PC-3 (cell line): ENCODE measurements at regions not wholly inside any gene's neighbourhood (a gene's known extent, or its start where the extent isn't known, plus 50 kb on each side); places are given as distances from the start of the nearest gene placed in this dataset.

Source experiments
- EZH2 ChIP-seq: fragments of 300-600 bp; sonication (generic); IDR thresholded peaks from one replicate; pipeline ENCODE4 v1.6.1; 2017; ENCODE audit warnings: antibody characterized with exemption, mild to moderate bottlenecking, low read length; ENCODE audit not compliant: unreplicated experiment
- EZH2phosphoT487 ChIP-seq: fragments of 300-600 bp; sonication (generic); IDR thresholded peaks from 2 replicates; pipeline ENCODE4 v1.6.1; 2018; ENCODE audit warnings: mild to moderate bottlenecking, antibody characterized with exemption, low read length, borderline replicate concordance
- TF ChIP-seq, protein P1 (sequence below): fragments of 300-600 bp; sonication (generic); conservative IDR thresholded peaks from 2 replicates; pipeline ENCODE4 v1.5.1; 2017; ENCODE audit warnings: antibody characterized with exemption, low read depth, mild to moderate bottlenecking, low read length

- TF ChIP-seq, protein P1, sequence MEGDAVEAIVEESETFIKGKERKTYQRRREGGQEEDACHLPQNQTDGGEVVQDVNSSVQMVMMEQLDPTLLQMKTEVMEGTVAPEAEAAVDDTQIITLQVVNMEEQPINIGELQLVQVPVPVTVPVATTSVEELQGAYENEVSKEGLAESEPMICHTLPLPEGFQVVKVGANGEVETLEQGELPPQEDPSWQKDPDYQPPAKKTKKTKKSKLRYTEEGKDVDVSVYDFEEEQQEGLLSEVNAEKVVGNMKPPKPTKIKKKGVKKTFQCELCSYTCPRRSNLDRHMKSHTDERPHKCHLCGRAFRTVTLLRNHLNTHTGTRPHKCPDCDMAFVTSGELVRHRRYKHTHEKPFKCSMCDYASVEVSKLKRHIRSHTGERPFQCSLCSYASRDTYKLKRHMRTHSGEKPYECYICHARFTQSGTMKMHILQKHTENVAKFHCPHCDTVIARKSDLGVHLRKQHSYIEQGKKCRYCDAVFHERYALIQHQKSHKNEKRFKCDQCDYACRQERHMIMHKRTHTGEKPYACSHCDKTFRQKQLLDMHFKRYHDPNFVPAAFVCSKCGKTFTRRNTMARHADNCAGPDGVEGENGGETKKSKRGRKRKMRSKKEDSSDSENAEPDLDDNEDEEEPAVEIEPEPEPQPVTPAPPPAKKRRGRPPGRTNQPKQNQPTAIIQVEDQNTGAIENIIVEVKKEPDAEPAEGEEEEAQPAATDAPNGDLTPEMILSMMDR, result no peak
- TF ChIP-seq EZH2 (no peak), EZH2phosphoT487 (no peak)
These were observed 93.7 kb upstream of the SLC2A1 start for GRCh38 chr1:43052322-43052721.
